ENCODE measurements at regions not wholly inside any gene's neighbourhood (a gene's known extent, or its start where the extent isn't known, plus 50 kb on each side); places are given as distances from the start of the nearest gene placed in this dataset.

GRCh38 chr4:187467224-187467623 lies 528.3 kb upstream of the ZFP42 start:
- no peak for TF ChIP-seq MAFK (conservative IDR thresholded peaks at IDR 0.05 in 1 of 2, IDR thresholded peaks at IDR 0.05 in 1 of 2; ENCODE audit: low read length in 2 of 2)
- TF ChIP-seq ZBTB21 (CRISPR knock-in tag; IDR thresholded peaks at IDR 0.05) = no peak
- no peak for TF ChIP-seq FOSL2 (CRISPR knock-in tag; IDR thresholded peaks at IDR 0.05)
- TF ChIP-seq SIX1 (CRISPR knock-in tag; IDR thresholded peaks at IDR 0.05; ENCODE audit: borderline replicate concordance) = no peak
